HG02870 (cell line): ENCODE measurements at regions not wholly inside any gene's neighbourhood (a gene's known extent, or its start where the extent isn't known, plus 50 kb on each side); places are given as distances from the start of the nearest gene placed in this dataset.
"Not testable (repeated sequence)": the region's sequence is repeated elsewhere in the genome, so short reads cannot be mapped to it uniquely, and the experiment has no call there.

ENCODE experiments used
- ATAC-seq: cut with Tn5 transposase; IDR thresholded peaks from one replicate; pipeline ENCODE4 v1.9.1; 2021; ENCODE audit warnings: mild to moderate bottlenecking, moderate library complexity; ENCODE audit not compliant: unreplicated experiment

GRCh38 chr7:17436126-17436525 is 137.7 kb downstream of the AHR start:
- no peak for ATAC-seq

- ATAC-seq, result no peak
Measured at GRCh38 chr7:17437586-17437985, 139.1 kb downstream of the AHR start.

GRCh38 chr7:17440025-17440784 is 141.8 kb downstream of the AHR start:
- not testable (repeated sequence) for ATAC-seq

- no peak for ATAC-seq
Measured at GRCh38 chr7:17440831-17441230, 142.4 kb downstream of the AHR start.

- no peak for ATAC-seq
Measured at GRCh38 chr7:17441557-17441956, 143.1 kb downstream of the AHR start.

- ATAC-seq, result no peak
Measured at GRCh38 chr7:17444151-17444550, 145.7 kb downstream of the AHR start.

- no peak for ATAC-seq
Measured at GRCh38 chr7:17444673-17445072, 146.2 kb downstream of the AHR start.

- no peak for ATAC-seq
Measured at GRCh38 chr7:17446340-17446739, 147.9 kb downstream of the AHR start.

GRCh38 chr7:17447728-17448478 is 149.5 kb downstream of the AHR start:
- ATAC-seq, result no peak

- ATAC-seq, result no peak
Measured at GRCh38 chr7:17448479-17449423, 150.3 kb downstream of the AHR start.

GRCh38 chr7:17456541-17456940 is 158.1 kb downstream of the AHR start:
- no peak for ATAC-seq

GRCh38 chr7:17460001-17460400 is 161.5 kb downstream of the AHR start:
- no peak for ATAC-seq

GRCh38 chr7:17460665-17461064 is 162.2 kb downstream of the AHR start:
- no peak for ATAC-seq

- no peak for ATAC-seq
Measured at GRCh38 chr7:17462131-17462631, 163.7 kb downstream of the AHR start.

GRCh38 chr7:17463511-17464085 is 165.1 kb downstream of the AHR start:
- ATAC-seq, result no peak

GRCh38 chr7:17466216-17466615 is 167.8 kb downstream of the AHR start:
- ATAC-seq, result no peak

- ATAC-seq, result no peak
Measured at GRCh38 chr7:17467386-17467945, 169.0 kb downstream of the AHR start.

- no peak for ATAC-seq
Measured at GRCh38 chr7:17471325-17471724, 172.9 kb downstream of the AHR start.

- no peak for ATAC-seq
Measured at GRCh38 chr7:17472518-17472917, 174.1 kb downstream of the AHR start.

- no peak for ATAC-seq
Measured at GRCh38 chr7:17472939-17473338, 174.5 kb downstream of the AHR start.
